DND-41 (cell line): ENCODE measurements at regions not wholly inside any gene's neighbourhood (a gene's known extent, or its start where the extent isn't known, plus 50 kb on each side); places are given as distances from the start of the nearest gene placed in this dataset.

Experiments
- ATAC-seq: fragments of 200-7000 bp; cut with Tn5 transposase; 3 replicates; pipeline ENCODE4 v1.9.1; 2021; ENCODE audit warnings: low read depth; ENCODE audit not compliant: insufficient read depth
- DNase-seq: peaks from one replicate; pipeline ENCODE4 v3.0.0-alpha.2; 2020
- H2AFZ ChIP-seq: 2 replicates; pipeline ENCODE4 v1.6.0; 2012; ENCODE audit warnings: low read depth, low read length
- H3K27ac ChIP-seq: 2 replicates; pipeline ENCODE4 v1.5.1; 2012; ENCODE audit warnings: low read length, inconsistent platforms
- H3K27me3 ChIP-seq: fragments of 200-600 bp; sonication (generic); 2 replicates; pipeline ENCODE4 v1.6.0; 2012; ENCODE audit warnings: low read length, mild to moderate bottlenecking, inconsistent platforms; ENCODE audit not compliant: insufficient read depth, poor library complexity
- H3K36me3 ChIP-seq: 2 replicates; pipeline ENCODE4 v1.5.1; 2012; ENCODE audit warnings: low read length, inconsistent platforms; ENCODE audit not compliant: insufficient read depth
- H3K4me1 ChIP-seq: 2 replicates; pipeline ENCODE4 v1.5.1; 2012; ENCODE audit warnings: mild to moderate bottlenecking, low read length; ENCODE audit not compliant: insufficient read depth
- H3K4me2 ChIP-seq: 2 replicates; pipeline ENCODE4 v1.6.0; 2012; ENCODE audit warnings: mild to moderate bottlenecking, moderate library complexity, low read length, inconsistent platforms; ENCODE audit not compliant: insufficient read depth
- H3K4me3 ChIP-seq, 2 experiments: fragments of 200-600 bp in 1 of 2; shearing (Covaris generic) in 1 of 2; 2 replicates each; pipeline ENCODE4 v1.5.1; 2012 to 2016; ENCODE audit warnings: inconsistent platforms in 2 of 2, low read length in 2 of 2, mild to moderate bottlenecking in 2 of 2, low read depth in 1 of 2, moderate library complexity in 1 of 2
- H3K79me2 ChIP-seq: 2 replicates; pipeline ENCODE4 v1.6.0; 2012; ENCODE audit warnings: low read length, inconsistent platforms; ENCODE audit not compliant: insufficient read depth
- H3K9ac ChIP-seq: 2 replicates; pipeline ENCODE4 v1.6.0; 2012; ENCODE audit warnings: low read depth, mild to moderate bottlenecking, inconsistent platforms, low read length, moderate library complexity
- H3K9me3 ChIP-seq: 2 replicates; pipeline ENCODE4 v1.5.1; 2012; ENCODE audit warnings: low read length, moderate library complexity, mild to moderate bottlenecking, inconsistent platforms; ENCODE audit not compliant: insufficient read depth, severe bottlenecking
- H4K20me1 ChIP-seq: 2 replicates; pipeline ENCODE4 v1.6.0; 2012; ENCODE audit warnings: low read length; ENCODE audit not compliant: insufficient read depth
- EZH2 ChIP-seq: IDR thresholded peaks from 3 replicates; pipeline ENCODE4 v1.6.1; 2012; ENCODE audit warnings: borderline replicate concordance, low read depth, mild to moderate bottlenecking, moderate library complexity, low read length, inconsistent platforms; ENCODE audit not compliant: severe bottlenecking
- TF ChIP-seq, protein P1 (sequence below): IDR thresholded peaks from 2 replicates; pipeline ENCODE4 v1.5.1; 2012; ENCODE audit warnings: borderline replicate concordance, low read length, moderate library complexity, mild to moderate bottlenecking; ENCODE audit not compliant: poor library complexity, severe bottlenecking; ENCODE audit errors: extremely low read depth

DNA sequence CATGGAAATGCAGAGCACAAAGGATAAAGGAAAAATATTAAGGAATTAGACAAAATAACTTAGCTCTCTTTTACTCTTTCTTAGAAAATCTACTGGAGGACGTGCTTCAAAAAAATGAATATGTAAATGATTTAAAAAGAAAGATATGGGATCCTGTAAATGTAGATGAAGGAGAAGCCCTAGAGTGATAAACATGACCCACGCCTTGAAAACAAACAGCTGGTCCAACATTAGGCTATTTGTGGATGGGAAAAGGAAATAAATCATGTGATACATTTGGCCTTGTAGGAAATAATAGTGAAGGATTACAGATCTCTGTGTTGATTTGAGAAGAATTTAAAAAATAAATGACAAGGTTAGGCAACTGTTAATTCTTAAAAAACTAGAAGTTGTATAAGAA lies 492.1 kb upstream of the SLC39A10 start:
- DNase-seq: no peak
- no peaks in the 10 kb centered on the region for H3K79me2 ChIP-seq
- no peak overlapping the region for H3K27ac ChIP-seq
- no peaks in the 10 kb centered on the region for H3K36me3 ChIP-seq
- no peaks in the 10 kb centered on the region for H3K27me3 ChIP-seq
- H2AFZ ChIP-seq: no peak overlapping the region
- no peak overlapping the region for H3K4me2 ChIP-seq
- peaks cover 13% of the 10 kb centered on the region for H3K4me1 ChIP-seq
- peaks cover 11% of the 10 kb centered on the region for H3K9me3 ChIP-seq
- no peak overlapping the region for H3K4me3 ChIP-seq
- no peak for ATAC-seq
- no peak overlapping the region for H3K9ac ChIP-seq
- H4K20me1 ChIP-seq: no peaks in the 10 kb centered on the region
- TF ChIP-seq, protein P1, sequence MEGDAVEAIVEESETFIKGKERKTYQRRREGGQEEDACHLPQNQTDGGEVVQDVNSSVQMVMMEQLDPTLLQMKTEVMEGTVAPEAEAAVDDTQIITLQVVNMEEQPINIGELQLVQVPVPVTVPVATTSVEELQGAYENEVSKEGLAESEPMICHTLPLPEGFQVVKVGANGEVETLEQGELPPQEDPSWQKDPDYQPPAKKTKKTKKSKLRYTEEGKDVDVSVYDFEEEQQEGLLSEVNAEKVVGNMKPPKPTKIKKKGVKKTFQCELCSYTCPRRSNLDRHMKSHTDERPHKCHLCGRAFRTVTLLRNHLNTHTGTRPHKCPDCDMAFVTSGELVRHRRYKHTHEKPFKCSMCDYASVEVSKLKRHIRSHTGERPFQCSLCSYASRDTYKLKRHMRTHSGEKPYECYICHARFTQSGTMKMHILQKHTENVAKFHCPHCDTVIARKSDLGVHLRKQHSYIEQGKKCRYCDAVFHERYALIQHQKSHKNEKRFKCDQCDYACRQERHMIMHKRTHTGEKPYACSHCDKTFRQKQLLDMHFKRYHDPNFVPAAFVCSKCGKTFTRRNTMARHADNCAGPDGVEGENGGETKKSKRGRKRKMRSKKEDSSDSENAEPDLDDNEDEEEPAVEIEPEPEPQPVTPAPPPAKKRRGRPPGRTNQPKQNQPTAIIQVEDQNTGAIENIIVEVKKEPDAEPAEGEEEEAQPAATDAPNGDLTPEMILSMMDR: no peak
- no peak for TF ChIP-seq EZH2

DNA sequence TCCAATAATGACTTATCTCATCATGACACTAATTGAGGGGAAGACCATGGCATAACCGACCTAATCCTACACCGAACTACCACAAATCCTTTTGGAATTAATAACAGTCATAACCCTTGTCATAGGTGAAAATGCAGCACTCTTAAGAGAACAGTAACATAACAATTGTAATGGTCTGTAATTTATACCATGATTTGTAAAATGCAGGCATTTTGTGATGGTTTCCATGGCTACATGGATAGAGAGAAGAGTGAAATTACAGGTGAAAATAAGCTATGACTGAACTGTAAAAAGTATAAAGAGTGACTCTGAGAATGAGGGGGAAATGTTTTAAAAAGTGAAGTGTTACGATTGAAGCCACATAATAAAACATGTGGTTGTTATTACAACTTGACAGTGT lies 494.1 kb upstream of the SLC39A10 start:
- no peak overlapping the region for H3K4me3 ChIP-seq
- H2AFZ ChIP-seq: no peak overlapping the region
- H3K27ac ChIP-seq: no peak overlapping the region
- H3K79me2 ChIP-seq: no peaks in the 10 kb centered on the region
- peaks cover 2% of the 10 kb centered on the region for H3K4me1 ChIP-seq
- no peak for DNase-seq
- H4K20me1 ChIP-seq: no peaks in the 10 kb centered on the region
- H3K4me2 ChIP-seq: no peak overlapping the region
- no peak for TF ChIP-seq EZH2
- TF ChIP-seq, protein P1: no peak
- no peak for ATAC-seq
- no peak overlapping the region for H3K9ac ChIP-seq
- H3K27me3 ChIP-seq: no peaks in the 10 kb centered on the region
- H3K9me3 ChIP-seq: peaks cover 11% of the 10 kb centered on the region
- H3K36me3 ChIP-seq: no peaks in the 10 kb centered on the region

DNA sequence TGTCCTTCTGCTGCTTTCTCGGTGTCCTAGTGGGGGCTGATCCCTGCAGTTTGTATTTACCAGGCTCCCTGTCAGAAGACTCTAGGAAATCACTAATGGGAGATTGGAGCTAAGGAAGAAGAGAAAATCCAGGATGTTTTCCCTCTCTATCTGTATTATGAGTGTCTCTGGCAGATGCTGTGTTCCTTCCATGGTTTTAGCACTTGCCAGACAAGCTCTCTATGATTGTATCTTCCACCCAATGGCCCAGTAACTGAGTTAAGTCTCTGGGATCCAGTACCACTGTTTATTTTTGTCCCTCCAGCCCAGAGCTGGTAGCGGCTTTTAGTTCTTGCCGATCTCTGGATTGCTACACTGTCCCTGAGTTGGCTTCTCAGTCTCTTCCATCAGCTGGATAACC lies 494.8 kb upstream of the SLC39A10 start:
- TF ChIP-seq, protein P1: no peak
- no peak for TF ChIP-seq EZH2
- no peak overlapping the region for H3K4me2 ChIP-seq
- no peaks in the 10 kb centered on the region for H3K79me2 ChIP-seq
- H3K27me3 ChIP-seq: no peaks in the 10 kb centered on the region
- H4K20me1 ChIP-seq: no peaks in the 10 kb centered on the region
- no peak overlapping the region for H3K27ac ChIP-seq
- no peaks in the 10 kb centered on the region for H3K36me3 ChIP-seq
- H3K4me3 ChIP-seq: no peak overlapping the region
- H3K4me1 ChIP-seq: no peaks in the 10 kb centered on the region
- H3K9me3 ChIP-seq: peaks cover 4% of the 10 kb centered on the region
- DNase-seq (no peak), ATAC-seq (no peak)
- no peak overlapping the region for H3K9ac ChIP-seq
- H2AFZ ChIP-seq: no peak overlapping the region

DNA sequence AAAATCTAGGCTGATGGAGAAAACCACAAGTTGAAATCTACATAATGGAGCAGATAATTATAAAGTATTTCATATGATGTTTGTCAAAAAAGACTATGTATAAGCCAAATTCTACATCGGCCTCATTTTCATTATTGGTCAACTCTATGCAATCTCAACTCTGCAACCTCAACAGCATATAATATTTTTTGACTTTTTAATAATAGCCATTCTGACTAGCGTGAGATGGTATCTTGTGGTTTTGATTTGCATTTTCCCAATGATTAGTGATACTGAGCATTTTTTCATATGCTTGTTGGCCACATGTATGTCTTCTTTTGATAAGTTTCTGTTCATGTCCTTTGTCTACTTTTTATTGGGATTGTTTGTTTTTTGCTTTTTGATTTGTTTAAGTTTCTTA lies 496.1 kb upstream of the SLC39A10 start:
- ATAC-seq (no peak), DNase-seq (no peak)
- no peaks in the 10 kb centered on the region for H3K36me3 ChIP-seq
- no peak overlapping the region for H3K27ac ChIP-seq
- no peak overlapping the region for H2AFZ ChIP-seq
- no peaks in the 10 kb centered on the region for H3K4me1 ChIP-seq
- no peak overlapping the region for H3K9ac ChIP-seq
- H3K4me3 ChIP-seq: no peak overlapping the region
- no peaks in the 10 kb centered on the region for H3K27me3 ChIP-seq
- no peaks in the 10 kb centered on the region for H3K79me2 ChIP-seq
- no peak overlapping the region for H3K4me2 ChIP-seq
- H3K9me3 ChIP-seq: no peaks in the 10 kb centered on the region
- H4K20me1 ChIP-seq: no peaks in the 10 kb centered on the region
- TF ChIP-seq EZH2: no peak
- TF ChIP-seq, protein P1: no peak
